ENCODE measurements at regions not wholly inside any gene's neighbourhood (a gene's known extent, or its start where the extent isn't known, plus 50 kb on each side); places are given as distances from the start of the nearest gene placed in this dataset.

- no peak overlapping the region for H3K27ac ChIP-seq
- in situ Hi-C loops (cut with HindIII; ENCODE audit: low pct_ligation_motif_present, low sequenced_read_pairs) = no loop called here
- no peaks in the 10 kb centered on the region for H3K36me3 ChIP-seq (replicated peaks)
- no peak overlapping the region for H3K4me3 ChIP-seq (ENCODE audit: low read depth, low read length)
- no peak for TF ChIP-seq CTCF (IDR thresholded peaks at IDR 0.05; ENCODE audit: low read depth, low read length, missing control alignments)
- H3K27me3 ChIP-seq (replicated peaks) = no peaks in the 10 kb centered on the region
- DNase-seq = no peak
Measured at GRCh38 chr3:27574438-27574795, 90.2 kb upstream of the SLC4A7 start.

DNA sequence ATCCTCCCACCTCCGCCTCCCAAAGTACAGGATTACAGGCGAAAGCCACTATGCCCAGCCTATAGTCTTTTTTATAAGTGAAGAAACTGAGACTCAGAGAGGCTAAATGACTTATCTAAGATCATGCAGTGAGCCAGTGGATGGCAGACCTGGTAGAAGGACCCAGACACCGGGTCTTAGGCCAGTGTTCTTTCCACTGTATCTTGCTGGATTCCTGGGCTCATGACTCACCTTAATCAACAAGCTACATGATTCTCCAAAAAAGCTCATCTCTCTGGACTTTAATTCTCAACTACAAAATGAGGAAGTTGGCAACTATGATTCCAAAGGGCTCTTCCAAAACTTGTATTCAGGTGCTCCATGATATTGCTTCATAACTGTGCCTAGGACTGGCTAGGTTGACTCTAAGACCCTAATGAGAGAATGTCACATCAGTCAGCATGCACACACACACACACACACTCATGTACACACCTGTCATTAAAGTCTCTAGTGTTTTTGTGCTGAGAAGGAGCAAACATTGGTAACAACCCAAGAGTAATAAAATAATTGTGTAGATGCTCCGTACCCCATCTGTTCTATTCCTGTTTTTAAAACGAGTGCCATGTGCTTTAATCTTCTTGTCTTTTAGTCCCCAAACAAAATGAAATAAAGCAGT is 89.7 kb upstream of the SLC4A7 start:
- no peaks in the 10 kb centered on the region for H3K36me3 ChIP-seq (replicated peaks)
- no peaks in the 10 kb centered on the region for H3K27me3 ChIP-seq (replicated peaks)
- in situ Hi-C loops (cut with HindIII; ENCODE audit: low pct_ligation_motif_present, low sequenced_read_pairs) = no loop called here
- H3K27ac ChIP-seq = no peak overlapping the region
- no peak for DNase-seq
- no peak for TF ChIP-seq CTCF (IDR thresholded peaks at IDR 0.05; ENCODE audit: low read depth, low read length, missing control alignments)
- H3K4me3 ChIP-seq (ENCODE audit: low read depth, low read length) = no peak overlapping the region

- TF ChIP-seq CTCF (IDR thresholded peaks at IDR 0.05; ENCODE audit: low read depth, low read length, missing control alignments) = no peak
- no peak overlapping the region for H3K4me3 ChIP-seq (ENCODE audit: low read depth, low read length)
- in situ Hi-C loops (cut with HindIII; ENCODE audit: low pct_ligation_motif_present, low sequenced_read_pairs) = no loop called here
- no peaks in the 10 kb centered on the region for H3K27me3 ChIP-seq (replicated peaks)
- no peaks in the 10 kb centered on the region for H3K36me3 ChIP-seq (replicated peaks)
- DNase-seq = no peak
- no peak overlapping the region for H3K27ac ChIP-seq
Measured at GRCh38 chr3:27573138-27573537, 89.0 kb upstream of the SLC4A7 start.

- no peak for DNase-seq
- TF ChIP-seq CTCF (IDR thresholded peaks at IDR 0.05; ENCODE audit: low read depth, low read length, missing control alignments) = no peak
- H3K27ac ChIP-seq = no peak overlapping the region
- H3K27me3 ChIP-seq (replicated peaks) = no peaks in the 10 kb centered on the region
- in situ Hi-C loops (cut with HindIII; ENCODE audit: low pct_ligation_motif_present, low sequenced_read_pairs) = no loop called here
- H3K4me3 ChIP-seq (ENCODE audit: low read depth, low read length) = no peak overlapping the region
- no peaks in the 10 kb centered on the region for H3K36me3 ChIP-seq (replicated peaks)
Measured at GRCh38 chr3:27571345-27571744, 87.2 kb upstream of the SLC4A7 start.

DNA sequence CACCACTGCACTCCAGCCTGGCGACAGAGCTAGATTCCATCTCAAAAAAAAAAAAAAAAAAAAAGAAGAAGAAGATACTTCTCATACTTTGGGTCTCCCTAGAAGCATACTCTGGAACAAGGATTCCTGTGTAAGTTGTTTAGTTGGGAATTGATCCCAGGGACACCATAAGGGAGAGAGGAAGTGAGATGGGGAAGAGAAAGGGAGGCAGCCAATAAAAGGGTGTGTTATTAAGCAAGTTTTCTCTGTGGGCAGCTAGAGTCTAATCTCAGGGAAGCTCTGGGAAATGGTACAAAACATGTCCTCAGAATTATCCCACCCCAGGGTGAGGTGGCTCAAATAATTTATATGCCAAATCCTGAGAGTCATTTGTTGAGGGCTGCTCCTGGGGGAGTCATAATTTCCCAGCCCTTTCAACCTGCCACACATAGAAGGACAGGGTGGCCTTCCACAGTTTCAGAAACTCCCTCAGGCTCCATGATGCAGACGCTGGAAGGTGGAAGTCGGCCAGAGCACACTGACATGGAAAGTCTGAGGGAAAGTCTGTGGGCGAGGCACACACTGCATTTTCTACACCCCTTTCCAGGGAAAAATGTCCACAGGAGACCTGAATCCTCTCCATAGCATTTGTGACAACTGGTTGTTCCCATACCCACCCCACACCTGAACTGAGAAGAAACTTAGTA is 86.4 kb upstream of the SLC4A7 start:
- no peak overlapping the region for H3K4me3 ChIP-seq (ENCODE audit: low read depth, low read length)
- no peaks in the 10 kb centered on the region for H3K36me3 ChIP-seq (replicated peaks)
- no peaks in the 10 kb centered on the region for H3K27me3 ChIP-seq (replicated peaks)
- no peak for DNase-seq
- no peak for TF ChIP-seq CTCF (IDR thresholded peaks at IDR 0.05; ENCODE audit: low read depth, low read length, missing control alignments)
- no peak overlapping the region for H3K27ac ChIP-seq
- in situ Hi-C loops (cut with HindIII; ENCODE audit: low pct_ligation_motif_present, low sequenced_read_pairs) = no loop called here

GRCh38 chr3:27568393-27568792 is 84.2 kb upstream of the SLC4A7 start:
- no peak overlapping the region for H3K27ac ChIP-seq
- DNase-seq = no peak
- no peaks in the 10 kb centered on the region for H3K36me3 ChIP-seq (replicated peaks)
- no peak for TF ChIP-seq CTCF (IDR thresholded peaks at IDR 0.05; ENCODE audit: low read depth, low read length, missing control alignments)
- no peak overlapping the region for H3K4me3 ChIP-seq (ENCODE audit: low read depth, low read length)
- in situ Hi-C loops (cut with HindIII; ENCODE audit: low pct_ligation_motif_present, low sequenced_read_pairs) = no loop called here
- no peaks in the 10 kb centered on the region for H3K27me3 ChIP-seq (replicated peaks)
